ENCODE measurements at regions not wholly inside any gene's neighbourhood (a gene's known extent, or its start where the extent isn't known, plus 50 kb on each side); places are given as distances from the start of the nearest gene placed in this dataset.

DNA sequence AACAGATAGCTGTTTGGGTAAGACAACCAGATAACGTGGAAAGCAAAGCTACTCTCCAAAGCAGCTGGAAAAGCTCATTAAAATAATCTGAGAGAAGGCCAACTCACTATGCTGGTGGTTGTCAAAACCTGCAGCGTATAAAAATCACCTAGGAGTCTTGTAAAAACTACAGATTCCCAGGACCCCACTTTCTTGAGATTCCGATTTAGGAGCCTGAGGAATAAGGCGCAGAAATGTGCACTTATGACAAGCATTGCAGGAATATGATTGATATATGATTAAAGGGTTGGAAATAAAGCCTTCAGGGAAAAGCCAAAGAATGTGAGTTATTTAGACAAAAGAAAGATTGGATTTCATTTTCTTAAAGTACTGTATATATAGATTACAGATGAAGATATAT, 285.0 kb upstream of the PTGER4 start:
- TF ChIP-seq, protein P1, sequence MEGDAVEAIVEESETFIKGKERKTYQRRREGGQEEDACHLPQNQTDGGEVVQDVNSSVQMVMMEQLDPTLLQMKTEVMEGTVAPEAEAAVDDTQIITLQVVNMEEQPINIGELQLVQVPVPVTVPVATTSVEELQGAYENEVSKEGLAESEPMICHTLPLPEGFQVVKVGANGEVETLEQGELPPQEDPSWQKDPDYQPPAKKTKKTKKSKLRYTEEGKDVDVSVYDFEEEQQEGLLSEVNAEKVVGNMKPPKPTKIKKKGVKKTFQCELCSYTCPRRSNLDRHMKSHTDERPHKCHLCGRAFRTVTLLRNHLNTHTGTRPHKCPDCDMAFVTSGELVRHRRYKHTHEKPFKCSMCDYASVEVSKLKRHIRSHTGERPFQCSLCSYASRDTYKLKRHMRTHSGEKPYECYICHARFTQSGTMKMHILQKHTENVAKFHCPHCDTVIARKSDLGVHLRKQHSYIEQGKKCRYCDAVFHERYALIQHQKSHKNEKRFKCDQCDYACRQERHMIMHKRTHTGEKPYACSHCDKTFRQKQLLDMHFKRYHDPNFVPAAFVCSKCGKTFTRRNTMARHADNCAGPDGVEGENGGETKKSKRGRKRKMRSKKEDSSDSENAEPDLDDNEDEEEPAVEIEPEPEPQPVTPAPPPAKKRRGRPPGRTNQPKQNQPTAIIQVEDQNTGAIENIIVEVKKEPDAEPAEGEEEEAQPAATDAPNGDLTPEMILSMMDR (IDR thresholded peaks at IDR 0.05) = no peak
- TF ChIP-seq POLR2A (IDR thresholded peaks at IDR 0.05) = no peak

Measured in heart left ventricle (tissue), 13 donors.